H9 (cell line): ENCODE measurements at regions not wholly inside any gene's neighbourhood (a gene's known extent, or its start where the extent isn't known, plus 50 kb on each side); places are given as distances from the start of the nearest gene placed in this dataset.

Source experiments
- DNase-seq: peaks from one replicate; pipeline ENCODE4 v3.0.0-alpha.2; 2017
- H2AFZ ChIP-seq: one replicate; pipeline ENCODE4 v1.6.1; 2013; ENCODE audit warnings: mild to moderate bottlenecking, low read length, control low read depth, moderate library complexity
- H2AK5ac ChIP-seq: 2 replicates; pipeline ENCODE4 v1.6.1; 2013; ENCODE audit warnings: low read length, control low read depth, mixed read lengths; ENCODE audit not compliant: insufficient read length
- H2BK120ac ChIP-seq: one replicate; pipeline ENCODE4 v1.6.1; 2013; ENCODE audit warnings: low read depth, mild to moderate bottlenecking, low read length, control low read depth, inconsistent platforms; ENCODE audit not compliant: poor library complexity, severe bottlenecking
- H2BK12ac ChIP-seq: 2 replicates; pipeline ENCODE4 v1.6.1; 2013; ENCODE audit warnings: low read length, control low read depth, mixed read lengths, low read depth; ENCODE audit not compliant: insufficient read length
- H2BK15ac ChIP-seq: 2 replicates; pipeline ENCODE4 v1.6.1; 2013; ENCODE audit warnings: low read depth, low read length, control low read depth
- H2BK20ac ChIP-seq: one replicate; pipeline ENCODE4 v1.6.1; 2013; ENCODE audit warnings: low read depth, mild to moderate bottlenecking, low read length, control low read depth, inconsistent platforms; ENCODE audit not compliant: poor library complexity, severe bottlenecking
- H2BK5ac ChIP-seq: 2 replicates; pipeline ENCODE4 v1.6.1; 2013; ENCODE audit warnings: low read length, control low read depth, mixed read lengths; ENCODE audit not compliant: insufficient read length
- H3K14ac ChIP-seq: 2 replicates; pipeline ENCODE4 v1.6.1; 2013; ENCODE audit warnings: low read length, control low read depth; ENCODE audit not compliant: insufficient read depth
- H3K18ac ChIP-seq: 2 replicates; pipeline ENCODE4 v1.6.1; 2013; ENCODE audit warnings: low read depth, mild to moderate bottlenecking, mixed read lengths, low read length, control low read depth; ENCODE audit not compliant: insufficient read length
- H3K23ac ChIP-seq: 2 replicates; pipeline ENCODE4 v1.6.1; 2013; ENCODE audit warnings: low read length, control low read depth, mixed read lengths, low read depth; ENCODE audit not compliant: insufficient read length
- H3K23me2 ChIP-seq: 2 replicates; pipeline ENCODE4 v1.6.1; 2013; ENCODE audit warnings: low read depth, mild to moderate bottlenecking, mixed read lengths, low read length, control low read depth; ENCODE audit not compliant: insufficient read length, poor library complexity, severe bottlenecking
- H3K27ac ChIP-seq: 2 replicates; pipeline ENCODE4 v1.5.1; 2013; ENCODE audit warnings: low read length, control low read depth, mixed read lengths, low read depth; ENCODE audit not compliant: insufficient read length
- H3K27me3 ChIP-seq: 2 replicates; pipeline ENCODE4 v1.6.1; 2013; ENCODE audit warnings: low read length, control low read depth, inconsistent platforms; ENCODE audit not compliant: insufficient read depth
- H3K4ac ChIP-seq: 2 replicates; pipeline ENCODE4 v1.6.1; 2013; ENCODE audit warnings: low read depth, mild to moderate bottlenecking, control low read depth, inconsistent platforms, low read length, moderate library complexity
- H3K4me1 ChIP-seq: 2 replicates; pipeline ENCODE4 v1.6.1; 2013; ENCODE audit warnings: low read length, control low read depth, inconsistent platforms; ENCODE audit not compliant: insufficient read depth
- H3K4me2 ChIP-seq: 2 replicates; pipeline ENCODE4 v1.6.1; 2013; ENCODE audit warnings: low read length, control low read depth, mixed read lengths; ENCODE audit not compliant: insufficient read length, insufficient read depth
- H3K56ac ChIP-seq: 2 replicates; pipeline ENCODE4 v1.6.1; 2013; ENCODE audit warnings: low read depth, mild to moderate bottlenecking, mixed read lengths, low read length, control low read depth; ENCODE audit not compliant: insufficient read length
- H3K79me1 ChIP-seq: 2 replicates; pipeline ENCODE4 v1.6.1; 2013; ENCODE audit warnings: low read depth, mild to moderate bottlenecking, moderate library complexity, low read length, control low read depth, inconsistent platforms; ENCODE audit not compliant: insufficient read depth, poor library complexity, severe bottlenecking
- H3K79me2 ChIP-seq: 2 replicates; pipeline ENCODE4 v1.6.1; 2013; ENCODE audit warnings: low read length, control low read depth, inconsistent platforms; ENCODE audit not compliant: insufficient read depth
- H3K9ac ChIP-seq: 2 replicates; pipeline ENCODE4 v1.6.1; 2013; ENCODE audit warnings: low read length, control low read depth, mixed read lengths; ENCODE audit not compliant: insufficient read length; ENCODE audit errors: extremely low read depth
- H3K9me3 ChIP-seq: one replicate; pipeline ENCODE4 v1.6.1; 2013; ENCODE audit warnings: low read depth, low read length, inconsistent platforms; ENCODE audit not compliant: control insufficient read depth
- H3T11ph ChIP-seq: one replicate; pipeline ENCODE4 v1.6.1; 2013; ENCODE audit warnings: mild to moderate bottlenecking, low read length, control low read depth, inconsistent platforms
- H4K20me1 ChIP-seq: one replicate; pipeline ENCODE4 v1.6.1; 2013; ENCODE audit not compliant: control insufficient read depth, insufficient read length, insufficient read depth
- H4K5ac ChIP-seq: 2 replicates; pipeline ENCODE4 v1.6.1; 2013; ENCODE audit warnings: low read depth, mild to moderate bottlenecking, mixed read lengths, low read length, control low read depth; ENCODE audit not compliant: insufficient read length
- H4K8ac ChIP-seq: replicated peaks from 2 replicates; pipeline ENCODE4 v1.6.1; 2013; ENCODE audit warnings: low read length, control low read depth, mixed read lengths, low read depth; ENCODE audit not compliant: insufficient read length
- H4K91ac ChIP-seq: 2 replicates; pipeline ENCODE4 v1.6.1; 2013; ENCODE audit warnings: low read depth, mild to moderate bottlenecking, moderate library complexity, mixed read lengths, low read length, control low read depth; ENCODE audit not compliant: insufficient read length
- H3K27ac Mint-ChIP-seq, 3 experiments: 2 replicates in 2 of 3; 3 replicates in 1 of 3; pipeline ENCODE4 v1.8.0; 2020 to 2021; ENCODE audit warnings: mixed read lengths in 3 of 3, mild to moderate bottlenecking in 1 of 3, moderate library complexity in 1 of 3
- H3K27me3 Mint-ChIP-seq: 2 replicates; pipeline ENCODE4 v1.8.0; 2021; ENCODE audit warnings: low read depth, mild to moderate bottlenecking, moderate library complexity, mixed read lengths
- H3K36me3 Mint-ChIP-seq, 3 experiments: 2 replicates in 2 of 3; 3 replicates in 1 of 3; pipeline ENCODE4 v1.8.0; 2020 to 2021; ENCODE audit warnings: low read depth in 3 of 3, mixed read lengths in 3 of 3; ENCODE audit not compliant: insufficient read depth in 1 of 3
- H3K4me1 Mint-ChIP-seq, 2 experiments: 2 replicates each; pipeline ENCODE4 v1.8.0; 2020; ENCODE audit warnings: mixed read lengths in 2 of 2
- H3K4me3 Mint-ChIP-seq, 2 experiments: 2 replicates in 1 of 2; 3 replicates in 1 of 2; pipeline ENCODE4 v1.8.0; 2020 to 2021; ENCODE audit warnings: mild to moderate bottlenecking in 2 of 2, mixed read lengths in 2 of 2, moderate library complexity in 1 of 2
- H3K9me3 Mint-ChIP-seq, 2 experiments: 2 replicates in 1 of 2; 3 replicates in 1 of 2; pipeline ENCODE4 v1.8.0; 2020; ENCODE audit warnings: mild to moderate bottlenecking in 2 of 2, mixed read lengths in 2 of 2, moderate library complexity in 1 of 2
- CTCF ChIP-seq: fragments of 200-600 bp; sonication (generic); conservative IDR thresholded peaks from 3 replicates; pipeline ENCODE4 v1.8.0; 2021; ENCODE audit warnings: antibody characterized with exemption, mild to moderate bottlenecking
- WGBS: extraction: QIAGEN DNeasy Blood & Tissue Kit; methylation state at CpG from one replicate; pipeline ENCODE4 v1.1.7; 2013; ENCODE audit warnings: missing lambda C conversion rate, low lambda C conversion rate, mixed read lengths; ENCODE audit not compliant: insufficient read length; ENCODE audit errors: extremely low coverage; 5-methylcytosine and 5-hydroxymethylcytosine counted together

- Histone ChIP-seq H3K23ac (no peak overlapping the region), H3K9ac (no peak overlapping the region), H2AK5ac (no peak overlapping the region), H3K79me2 (no peaks in the 10 kb centered on the region), H3K4me2 (no peak overlapping the region), H2AFZ (no peak overlapping the region), H3K27me3 (no peaks in the 10 kb centered on the region), H2BK120ac (no peak overlapping the region), H3K23me2 (no peaks in the 10 kb centered on the region), H4K20me1 (no peaks in the 10 kb centered on the region), H2BK20ac (no peak overlapping the region), H4K91ac (no peak overlapping the region), H2BK15ac (no peak overlapping the region), H3K18ac (no peak overlapping the region), H3K27ac (no peak overlapping the region), H3K56ac (no peak overlapping the region), H3K79me1 (no peaks in the 10 kb centered on the region), H3K9me3 (no peaks in the 10 kb centered on the region), H2BK5ac (no peak overlapping the region), H4K8ac (no peak overlapping the region), H3T11ph (no peak overlapping the region), H3K14ac (no peak overlapping the region), H3K4ac (no peak overlapping the region), H2BK12ac (no peak overlapping the region), H4K5ac (no peak overlapping the region), H3K4me1 (peaks cover 13% of the 10 kb centered on the region)
- no peak for TF ChIP-seq CTCF
- Mint-ChIP-seq H3K4me3 (no peak overlapping the region), H3K9me3 (peaks cover 0 to 3% of the 10 kb centered on the region in 2 experiments; a peak in 1 of 5 replicates), H3K4me1 (peaks cover 52 to 58% of the 10 kb centered on the region in 2 experiments), H3K36me3 (peaks cover 0 to 2% (median 0%) of the 10 kb centered on the region in 3 experiments; a peak in 1 of 7 replicates), H3K27me3 (peaks cover 2% of the 10 kb centered on the region), H3K27ac (no peak overlapping the region)
- no peak for DNase-seq
- no CpG with 5 or more reads among the region's 1 CpG for WGBS
These were observed 176.4 kb upstream of the RAB6C start for GRCh38 chr2:129803032-129803431.
